ENCODE measurements at regions not wholly inside any gene's neighbourhood (a gene's known extent, or its start where the extent isn't known, plus 50 kb on each side); places are given as distances from the start of the nearest gene placed in this dataset.

GRCh38 chr5:36443941-36444340 lies 142.2 kb upstream of the RANBP3L start:
- Histone ChIP-seq H3K27me3 (ENCODE audit: low read depth) (no peaks in the 10 kb centered on the region), H3K36me3 (no peaks in the 10 kb centered on the region), H3K9me3 (no peaks in the 10 kb centered on the region), H3K27ac (no peak overlapping the region), H3K4me3 (no peak overlapping the region), H3K4me1 (peaks cover 12% of the 10 kb centered on the region)
- no peak for ATAC-seq
- no peak for TF ChIP-seq CTCF (IDR thresholded peaks at IDR 0.05)
- intact Hi-C loops (cut with DNase I) = no loop called here
- DNase-seq = no peak

GRCh38 chr5:36444582-36445418 lies 143.1 kb upstream of the RANBP3L start:
- Histone ChIP-seq H3K4me1 (peaks cover 12% of the 10 kb centered on the region), H3K4me3 (no peak overlapping the region), H3K27ac (no peak overlapping the region), H3K27me3 (ENCODE audit: low read depth) (no peaks in the 10 kb centered on the region), H3K36me3 (no peaks in the 10 kb centered on the region), H3K9me3 (no peaks in the 10 kb centered on the region)
- intact Hi-C loops (cut with DNase I) = no loop called here
- DNase-seq (no peak), ATAC-seq (peak; percentile 54 to 81)
- TF ChIP-seq CTCF (IDR thresholded peaks at IDR 0.05) = no peak

- intact Hi-C loops (cut with DNase I) = no loop called here
- no peak for TF ChIP-seq CTCF (IDR thresholded peaks at IDR 0.05)
- peaks cover 12% of the 10 kb centered on the region for H3K4me1 ChIP-seq
- no peak for DNase-seq
- no peak overlapping the region for H3K4me3 ChIP-seq
- no peaks in the 10 kb centered on the region for H3K36me3 ChIP-seq
- no peaks in the 10 kb centered on the region for H3K9me3 ChIP-seq
- H3K27me3 ChIP-seq (ENCODE audit: low read depth) = no peaks in the 10 kb centered on the region
- no peak for ATAC-seq
- H3K27ac ChIP-seq = no peak overlapping the region
Measured at GRCh38 chr5:36447776-36448175, 146.1 kb upstream of the RANBP3L start.

- Histone ChIP-seq H3K4me1 (no peaks in the 10 kb centered on the region), H3K36me3 (no peaks in the 10 kb centered on the region), H3K27me3 (ENCODE audit: low read depth) (no peaks in the 10 kb centered on the region), H3K9me3 (no peaks in the 10 kb centered on the region), H3K27ac (no peak overlapping the region), H3K4me3 (no peak overlapping the region)
- no peak for TF ChIP-seq CTCF (IDR thresholded peaks at IDR 0.05)
- DNase-seq = no peak
- no peak for ATAC-seq
- intact Hi-C loops (cut with DNase I) = no loop called here
Measured at GRCh38 chr5:36450229-36451014, 148.7 kb upstream of the RANBP3L start.

- intact Hi-C loops (cut with DNase I) = no loop called here
- Histone ChIP-seq H3K27me3 (ENCODE audit: low read depth) (no peaks in the 10 kb centered on the region), H3K36me3 (no peaks in the 10 kb centered on the region), H3K27ac (no peak overlapping the region), H3K9me3 (no peaks in the 10 kb centered on the region), H3K4me1 (no peaks in the 10 kb centered on the region), H3K4me3 (no peak overlapping the region)
- TF ChIP-seq CTCF (IDR thresholded peaks at IDR 0.05) = no peak
- DNase-seq (no peak), ATAC-seq (no peak)
Measured at GRCh38 chr5:36452424-36453006, 150.8 kb upstream of the RANBP3L start.

Data from lower lobe of right lung (tissue), 2 donors.